Mucosa of stomach (tissue), 1 donor: ENCODE measurements at regions not wholly inside any gene's neighbourhood (a gene's known extent, or its start where the extent isn't known, plus 50 kb on each side); places are given as distances from the start of the nearest gene placed in this dataset.
"Not testable (repeated sequence)": the region's sequence is repeated elsewhere in the genome, so short reads cannot be mapped to it uniquely, and the experiment has no call there.

Experiments used
- H3K27me3 ChIP-seq: one replicate; pipeline ENCODE4 v1.7.0; 2013; ENCODE audit warnings: mild to moderate bottlenecking, low read length; ENCODE audit not compliant: control insufficient read depth, insufficient read depth
- H3K36me3 ChIP-seq: one replicate; pipeline ENCODE4 v1.7.0; 2013; ENCODE audit warnings: low read length; ENCODE audit not compliant: control insufficient read depth, insufficient read depth
- H3K4me1 ChIP-seq: one replicate; pipeline ENCODE4 v1.7.0; 2013; ENCODE audit warnings: mild to moderate bottlenecking, low read length; ENCODE audit not compliant: control insufficient read depth, insufficient read depth
- H3K4me3 ChIP-seq: one replicate; pipeline ENCODE4 v1.7.0; 2013; ENCODE audit warnings: low read length
- H3K9ac ChIP-seq: one replicate; pipeline ENCODE4 v1.7.0; 2013; ENCODE audit warnings: mild to moderate bottlenecking, low read length, moderate library complexity
- H3K9me3 ChIP-seq: one replicate; pipeline ENCODE4 v1.7.0; 2013; ENCODE audit warnings: mild to moderate bottlenecking, low read length, moderate library complexity; ENCODE audit not compliant: control insufficient read depth
- donor health status: Pancreatic carcinoma.

DNA sequence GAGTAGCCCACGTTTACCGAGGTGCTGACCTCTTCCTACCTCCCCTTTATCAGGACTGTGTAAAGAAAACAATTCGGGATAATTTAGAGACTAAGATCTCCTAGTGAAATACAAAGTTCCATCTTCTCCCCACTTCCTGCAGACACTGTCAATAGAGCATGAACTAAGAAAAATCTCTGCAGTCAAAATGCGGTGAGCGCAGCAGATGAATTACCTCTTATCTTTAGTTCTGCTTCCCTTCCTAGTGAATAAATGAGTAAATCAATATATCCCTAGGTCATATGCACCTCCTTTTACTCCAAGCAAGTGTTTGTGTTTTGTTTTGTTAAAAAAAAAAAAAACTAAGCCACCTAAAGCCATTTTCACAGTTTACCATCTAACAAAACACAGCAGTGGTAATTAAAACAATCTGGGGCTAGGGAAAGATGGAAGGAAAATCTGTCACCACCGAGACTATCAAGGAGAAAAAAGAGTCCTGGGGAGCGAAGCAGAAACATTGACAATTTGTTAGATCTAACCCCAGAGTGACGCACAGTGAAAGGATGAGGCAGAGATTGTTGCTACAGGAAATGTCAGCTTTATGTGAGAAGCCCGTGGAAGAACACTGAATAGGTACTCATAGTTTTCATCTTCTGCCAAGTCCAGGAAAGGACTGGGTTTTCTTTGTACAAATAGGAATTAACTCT, 159.4 kb upstream of the SPTLC3 start:
- Histone ChIP-seq H3K9me3 (no peaks in the 10 kb centered on the region), H3K27me3 (no peaks in the 10 kb centered on the region), H3K4me3 (no peak overlapping the region), H3K36me3 (no peaks in the 10 kb centered on the region), H3K4me1 (no peaks in the 10 kb centered on the region), H3K9ac (no peak overlapping the region)

DNA sequence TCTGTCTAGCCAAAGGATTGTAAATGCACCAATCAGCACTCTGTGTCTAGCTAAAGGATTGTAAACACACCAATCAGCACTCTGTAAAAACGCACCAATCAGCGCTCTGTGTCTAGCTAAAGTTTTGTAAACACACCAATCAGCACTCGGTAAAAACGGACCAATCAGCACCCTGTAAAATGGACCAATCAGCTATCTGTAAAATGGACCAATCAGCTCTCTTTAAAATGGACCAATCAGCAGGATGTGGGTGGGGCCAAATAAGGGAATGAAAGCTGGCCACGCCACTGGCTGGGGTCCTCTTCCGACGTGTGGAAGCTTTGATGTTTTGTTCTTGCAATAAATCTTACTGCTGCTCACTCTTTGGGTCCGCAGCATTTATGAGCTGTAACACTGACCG, 151.1 kb upstream of the SPTLC3 start:
- not testable (repeated sequence) for H3K4me1 ChIP-seq, H3K9me3 ChIP-seq, H3K36me3 ChIP-seq, H3K4me3 ChIP-seq, H3K9ac ChIP-seq, H3K27me3 ChIP-seq

DNA sequence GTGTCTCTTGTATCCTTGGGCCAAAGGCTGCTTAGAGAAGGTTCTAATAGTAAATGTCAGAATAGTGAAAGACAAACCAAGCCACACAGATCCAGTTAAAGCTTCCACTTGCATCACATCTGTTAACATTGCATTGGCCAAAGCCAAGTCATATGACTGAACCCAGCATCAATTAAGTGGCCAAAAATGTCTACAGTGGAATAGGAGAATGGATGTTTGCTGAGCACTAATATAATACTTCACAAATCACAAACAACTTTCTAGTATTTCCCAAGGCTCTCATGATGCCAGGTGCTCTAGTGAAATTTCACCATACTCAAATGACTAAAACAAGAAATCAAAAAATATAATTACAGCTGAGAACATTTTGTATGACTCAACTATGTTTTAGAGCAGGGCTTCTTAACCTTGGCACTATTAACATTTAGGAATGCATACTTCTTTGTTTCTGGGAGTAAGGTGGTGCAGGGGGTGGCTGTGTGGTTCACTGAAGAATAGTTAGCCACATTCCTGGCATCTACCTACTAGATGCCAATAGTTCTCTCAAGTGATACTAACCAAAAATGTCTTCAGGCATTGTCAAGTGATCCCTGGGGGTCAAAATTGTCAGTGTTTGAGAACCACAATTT, 148.0 kb upstream of the SPTLC3 start:
- Histone ChIP-seq H3K36me3 (no peaks in the 10 kb centered on the region), H3K4me3 (no peak overlapping the region), H3K9ac (no peak overlapping the region), H3K9me3 (no peaks in the 10 kb centered on the region), H3K4me1 (no peaks in the 10 kb centered on the region), H3K27me3 (no peaks in the 10 kb centered on the region)

DNA sequence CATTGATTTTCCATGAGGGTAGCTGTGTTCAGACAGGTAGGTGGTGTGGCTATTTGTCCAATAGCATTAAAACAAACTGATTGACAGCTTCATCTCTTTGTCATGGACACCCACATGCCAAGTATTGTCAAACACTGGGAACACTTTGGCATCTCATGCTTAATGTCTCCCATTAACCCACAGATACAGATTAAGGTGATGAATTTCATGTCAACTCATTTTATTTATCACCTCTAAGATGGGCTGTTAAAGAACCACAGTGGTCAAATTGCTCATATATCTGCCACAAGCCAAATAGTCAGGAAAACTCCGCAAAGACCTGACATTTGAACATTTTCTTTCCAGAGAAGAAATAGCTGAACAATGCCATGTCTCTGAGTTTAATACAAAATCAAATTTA, 139.1 kb upstream of the SPTLC3 start:
- no peaks in the 10 kb centered on the region for H3K27me3 ChIP-seq
- no peak overlapping the region for H3K4me3 ChIP-seq

DNA sequence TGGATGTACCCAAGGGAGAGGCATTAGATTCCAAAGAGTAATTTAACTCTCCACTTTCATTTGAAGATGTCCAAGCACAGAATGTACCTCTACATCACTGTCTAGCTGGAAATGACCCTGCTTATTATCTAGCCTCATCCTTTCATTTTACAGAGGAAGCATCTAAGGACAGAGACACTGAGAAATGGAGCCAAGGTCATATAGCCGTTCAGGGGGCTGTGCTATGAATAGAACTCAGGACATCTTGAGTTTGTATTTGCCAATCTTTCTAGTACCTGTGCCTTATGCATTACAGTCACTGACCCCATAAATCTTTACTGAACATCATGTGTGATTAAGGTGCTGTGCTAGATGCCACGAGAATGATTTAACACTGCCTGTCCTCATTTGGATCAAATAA, 138.2 kb upstream of the SPTLC3 start:
- Histone ChIP-seq H3K9ac (no peak overlapping the region), H3K4me3 (no peak overlapping the region), H3K27me3 (no peaks in the 10 kb centered on the region), H3K36me3 (no peaks in the 10 kb centered on the region), H3K9me3 (no peaks in the 10 kb centered on the region), H3K4me1 (no peaks in the 10 kb centered on the region)

More for the DNA sequence above, 139.1 kb upstream of the SPTLC3 start:
- no peaks in the 10 kb centered on the region for H3K9me3 ChIP-seq
- H3K4me1 ChIP-seq: no peaks in the 10 kb centered on the region
- H3K9ac ChIP-seq: no peak overlapping the region
- H3K36me3 ChIP-seq: no peaks in the 10 kb centered on the region

DNA sequence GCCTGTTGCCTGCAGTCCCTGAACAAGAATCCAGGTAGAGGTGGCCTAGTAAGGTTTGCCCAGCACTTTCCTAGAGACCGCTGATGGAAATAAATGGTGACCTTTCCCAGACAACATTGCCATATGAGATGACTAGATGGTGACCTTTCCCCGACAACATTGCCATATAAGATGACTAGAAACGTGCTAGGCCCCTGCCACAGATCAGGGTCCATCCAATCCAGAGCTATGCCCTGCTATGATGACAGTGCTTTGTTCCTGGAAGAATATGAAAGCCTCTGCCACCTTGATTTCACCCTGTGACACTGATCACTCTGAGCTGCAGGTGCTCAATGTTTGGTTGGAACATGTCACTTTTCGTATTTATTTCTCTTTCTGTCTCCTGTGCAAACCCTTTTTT, 133.8 kb upstream of the SPTLC3 start:
- no peak overlapping the region for H3K4me3 ChIP-seq
- H3K27me3 ChIP-seq: no peaks in the 10 kb centered on the region
- no peaks in the 10 kb centered on the region for H3K9me3 ChIP-seq
- H3K9ac ChIP-seq: no peak overlapping the region
- H3K4me1 ChIP-seq: no peaks in the 10 kb centered on the region
- H3K36me3 ChIP-seq: no peaks in the 10 kb centered on the region

DNA sequence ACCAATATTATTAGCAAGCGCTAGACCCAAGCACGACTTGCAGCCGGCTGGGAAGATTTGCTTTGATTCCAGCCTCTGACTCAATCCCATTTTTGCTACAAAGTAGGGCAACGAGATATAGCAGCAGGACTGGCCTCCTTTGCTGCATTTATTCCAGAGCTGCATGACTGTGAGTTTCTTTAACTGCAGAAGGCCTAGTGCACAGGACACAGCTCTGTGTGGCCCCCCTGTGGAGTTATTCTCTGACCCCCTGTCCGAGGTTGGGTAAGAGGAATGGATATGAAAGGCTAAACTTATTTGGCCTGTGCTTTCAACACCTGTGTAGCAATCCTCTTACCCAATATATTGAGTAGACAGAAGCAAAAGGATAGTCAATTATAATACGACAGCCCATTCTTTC, 133.3 kb upstream of the SPTLC3 start:
- H3K4me1 ChIP-seq: no peaks in the 10 kb centered on the region
- H3K27me3 ChIP-seq: no peaks in the 10 kb centered on the region
- no peaks in the 10 kb centered on the region for H3K36me3 ChIP-seq
- H3K4me3 ChIP-seq: no peak overlapping the region
- no peak overlapping the region for H3K9ac ChIP-seq
- no peaks in the 10 kb centered on the region for H3K9me3 ChIP-seq

DNA sequence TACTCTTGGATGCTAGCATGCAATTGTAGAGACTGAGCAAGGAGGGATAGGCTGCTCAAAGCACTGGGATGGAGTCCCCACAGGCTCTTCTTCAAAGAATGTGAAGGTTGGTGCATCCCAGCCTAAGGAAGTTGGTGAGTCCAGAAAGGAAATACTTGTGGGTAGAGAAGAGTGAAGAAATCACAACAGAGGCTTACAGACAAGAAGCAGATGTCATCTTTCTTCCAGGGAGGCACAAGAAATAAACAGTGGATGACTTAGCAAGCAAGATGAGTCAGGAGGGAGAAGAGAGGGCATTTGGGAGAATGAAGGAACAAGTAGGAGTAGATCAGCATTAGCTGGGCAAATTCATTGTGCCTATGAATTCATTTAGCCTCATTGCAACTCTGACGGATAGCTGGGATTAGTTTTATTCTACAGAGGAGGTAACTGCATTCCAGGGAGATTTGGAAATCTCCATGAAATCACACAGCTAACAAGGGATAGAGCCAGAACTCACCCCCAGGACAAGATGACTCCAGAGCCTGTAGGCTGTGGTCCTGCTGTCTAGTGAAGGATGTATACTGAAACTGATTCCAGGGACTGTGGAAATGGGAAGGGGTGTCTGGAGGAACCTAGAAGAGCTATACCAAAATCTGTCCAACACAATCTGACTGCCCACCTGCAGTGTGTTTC, 125.8 kb upstream of the SPTLC3 start:
- Histone ChIP-seq H3K27me3 (no peaks in the 10 kb centered on the region), H3K4me1 (no peaks in the 10 kb centered on the region), H3K36me3 (no peaks in the 10 kb centered on the region), H3K9me3 (no peaks in the 10 kb centered on the region), H3K4me3 (no peak overlapping the region), H3K9ac (no peak overlapping the region)

DNA sequence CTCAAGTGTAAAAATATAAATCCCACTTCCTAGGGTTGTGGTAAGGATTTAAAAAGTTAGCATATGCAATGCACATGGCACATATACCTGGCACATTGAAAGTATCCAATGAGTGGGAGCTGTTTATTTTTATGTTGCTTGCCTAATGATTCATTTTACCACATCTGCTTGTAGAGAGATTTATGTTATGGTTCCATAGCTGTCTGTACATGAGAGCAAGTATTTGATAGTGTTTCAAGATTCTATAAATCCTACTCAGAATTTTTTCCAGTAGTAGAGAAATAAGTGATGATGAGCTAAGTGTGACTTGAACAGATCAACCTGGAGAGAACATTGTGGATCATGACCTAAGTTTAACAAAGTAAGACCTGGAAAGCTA, 125.3 kb upstream of the SPTLC3 start:
- no peaks in the 10 kb centered on the region for H3K9me3 ChIP-seq
- no peaks in the 10 kb centered on the region for H3K4me1 ChIP-seq
- H3K36me3 ChIP-seq: no peaks in the 10 kb centered on the region
- no peak overlapping the region for H3K9ac ChIP-seq
- H3K27me3 ChIP-seq: no peaks in the 10 kb centered on the region
- no peak overlapping the region for H3K4me3 ChIP-seq

DNA sequence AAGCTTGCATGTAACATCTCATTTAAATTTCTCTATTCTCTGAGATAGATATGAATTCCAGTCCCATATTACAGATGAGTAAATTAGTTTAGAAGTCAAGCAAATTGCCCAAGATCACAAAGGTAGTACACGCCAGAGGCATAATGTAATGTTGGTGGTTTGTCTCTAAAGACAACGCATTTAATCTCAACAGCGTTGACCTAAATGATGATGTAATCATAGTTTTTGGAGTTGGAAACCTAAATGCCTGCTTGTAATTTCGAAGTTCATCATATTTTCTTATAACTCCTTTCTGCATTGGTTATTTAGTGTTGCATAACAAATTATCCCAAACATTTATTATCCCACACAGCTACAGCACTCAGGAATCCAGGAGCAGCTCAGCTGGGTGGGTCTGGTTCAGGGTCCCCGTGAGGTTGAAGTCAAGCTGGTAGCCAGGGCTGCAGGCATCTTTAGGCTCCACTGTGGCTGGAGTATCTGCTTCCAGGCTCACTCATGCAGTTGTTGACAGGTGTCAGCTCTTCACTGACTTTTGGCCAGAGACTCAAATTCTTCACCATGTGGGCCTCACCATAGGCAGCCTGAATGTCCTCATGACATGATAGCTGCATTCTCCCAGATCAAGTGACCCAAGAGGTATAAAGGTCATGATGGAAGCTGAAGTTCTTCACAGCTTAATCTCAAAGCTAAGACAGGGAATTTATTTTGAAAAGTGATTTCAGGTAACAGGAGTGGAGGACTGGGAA, 122.0 kb upstream of the SPTLC3 start:
- H3K9me3 ChIP-seq: no peaks in the 10 kb centered on the region
- no peak overlapping the region for H3K4me3 ChIP-seq
- H3K27me3 ChIP-seq: no peaks in the 10 kb centered on the region
- no peaks in the 10 kb centered on the region for H3K4me1 ChIP-seq
- H3K36me3 ChIP-seq: no peaks in the 10 kb centered on the region
- no peak overlapping the region for H3K9ac ChIP-seq

DNA sequence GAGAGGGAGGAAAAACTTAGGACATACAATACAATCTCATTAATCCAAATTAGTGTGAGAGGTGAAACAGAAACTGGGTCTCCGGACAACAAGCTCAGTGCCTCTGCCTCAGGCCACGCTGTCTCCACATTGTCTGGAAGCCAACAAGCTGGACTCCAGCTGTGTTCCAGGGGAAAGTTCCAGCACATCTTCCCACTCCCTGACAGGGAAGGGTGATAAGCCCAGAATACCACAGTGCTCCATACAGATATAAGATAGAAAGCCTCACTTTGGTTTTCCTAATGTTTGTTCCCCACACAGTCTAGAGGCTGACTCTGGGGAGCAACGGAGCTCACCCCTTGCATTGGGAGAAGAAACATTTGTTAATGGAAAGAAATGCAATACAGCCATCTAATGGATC, 117.1 kb upstream of the SPTLC3 start:
- Histone ChIP-seq H3K4me3 (no peak overlapping the region), H3K9me3 (no peaks in the 10 kb centered on the region), H3K36me3 (no peaks in the 10 kb centered on the region), H3K4me1 (no peaks in the 10 kb centered on the region), H3K9ac (no peak overlapping the region), H3K27me3 (peaks cover 4% of the 10 kb centered on the region)

DNA sequence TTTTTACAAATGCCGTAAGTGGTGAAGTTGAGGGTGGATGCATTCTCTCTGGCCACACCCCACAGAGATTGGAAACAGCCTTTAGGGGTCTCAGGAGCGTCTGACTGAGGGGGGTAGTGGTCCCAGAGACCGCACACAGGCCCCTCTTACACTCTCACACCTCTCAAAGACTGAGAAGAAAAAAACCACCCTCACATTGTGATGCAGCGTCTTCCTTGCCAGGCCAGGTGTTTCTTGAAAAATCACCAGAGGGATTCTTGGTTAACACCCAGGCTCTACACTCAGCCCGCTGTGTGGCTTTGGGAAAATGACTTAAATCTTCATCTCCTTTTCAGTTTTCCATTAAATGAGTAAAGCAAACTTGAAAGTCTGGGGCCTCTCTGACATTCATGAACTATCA, 115.8 kb upstream of the SPTLC3 start:
- Histone ChIP-seq H3K36me3 (no peaks in the 10 kb centered on the region), H3K4me3 (no peak overlapping the region), H3K9ac (no peak overlapping the region), H3K27me3 (peaks cover 4% of the 10 kb centered on the region), H3K4me1 (no peaks in the 10 kb centered on the region), H3K9me3 (no peaks in the 10 kb centered on the region)
